DND-41 (cell line): ENCODE measurements at regions not wholly inside any gene's neighbourhood (a gene's known extent, or its start where the extent isn't known, plus 50 kb on each side); places are given as distances from the start of the nearest gene placed in this dataset.

Source experiments
- ATAC-seq: fragments of 200-7000 bp; cut with Tn5 transposase; 3 replicates; pipeline ENCODE4 v1.9.1; 2021; ENCODE audit warnings: low read depth; ENCODE audit not compliant: insufficient read depth
- DNase-seq: peaks from one replicate; pipeline ENCODE4 v3.0.0-alpha.2; 2020
- H2AFZ ChIP-seq: 2 replicates; pipeline ENCODE4 v1.6.0; 2012; ENCODE audit warnings: low read depth, low read length
- H3K27ac ChIP-seq: 2 replicates; pipeline ENCODE4 v1.5.1; 2012; ENCODE audit warnings: low read length, inconsistent platforms
- H3K27me3 ChIP-seq: fragments of 200-600 bp; sonication (generic); 2 replicates; pipeline ENCODE4 v1.6.0; 2012; ENCODE audit warnings: low read length, mild to moderate bottlenecking, inconsistent platforms; ENCODE audit not compliant: insufficient read depth, poor library complexity
- H3K36me3 ChIP-seq: 2 replicates; pipeline ENCODE4 v1.5.1; 2012; ENCODE audit warnings: low read length, inconsistent platforms; ENCODE audit not compliant: insufficient read depth
- H3K4me1 ChIP-seq: 2 replicates; pipeline ENCODE4 v1.5.1; 2012; ENCODE audit warnings: mild to moderate bottlenecking, low read length; ENCODE audit not compliant: insufficient read depth
- H3K4me2 ChIP-seq: 2 replicates; pipeline ENCODE4 v1.6.0; 2012; ENCODE audit warnings: mild to moderate bottlenecking, moderate library complexity, low read length, inconsistent platforms; ENCODE audit not compliant: insufficient read depth
- H3K4me3 ChIP-seq, 2 experiments: fragments of 200-600 bp in 1 of 2; shearing (Covaris generic) in 1 of 2; 2 replicates each; pipeline ENCODE4 v1.5.1; 2012 to 2016; ENCODE audit warnings: inconsistent platforms in 2 of 2, low read length in 2 of 2, mild to moderate bottlenecking in 2 of 2, low read depth in 1 of 2, moderate library complexity in 1 of 2
- H3K79me2 ChIP-seq: 2 replicates; pipeline ENCODE4 v1.6.0; 2012; ENCODE audit warnings: low read length, inconsistent platforms; ENCODE audit not compliant: insufficient read depth
- H3K9ac ChIP-seq: 2 replicates; pipeline ENCODE4 v1.6.0; 2012; ENCODE audit warnings: low read depth, mild to moderate bottlenecking, inconsistent platforms, low read length, moderate library complexity
- H3K9me3 ChIP-seq: 2 replicates; pipeline ENCODE4 v1.5.1; 2012; ENCODE audit warnings: low read length, moderate library complexity, mild to moderate bottlenecking, inconsistent platforms; ENCODE audit not compliant: insufficient read depth, severe bottlenecking
- H4K20me1 ChIP-seq: 2 replicates; pipeline ENCODE4 v1.6.0; 2012; ENCODE audit warnings: low read length; ENCODE audit not compliant: insufficient read depth
- EZH2 ChIP-seq: IDR thresholded peaks from 3 replicates; pipeline ENCODE4 v1.6.1; 2012; ENCODE audit warnings: borderline replicate concordance, low read depth, mild to moderate bottlenecking, moderate library complexity, low read length, inconsistent platforms; ENCODE audit not compliant: severe bottlenecking
- TF ChIP-seq, protein P1 (sequence below): IDR thresholded peaks from 2 replicates; pipeline ENCODE4 v1.5.1; 2012; ENCODE audit warnings: borderline replicate concordance, low read length, moderate library complexity, mild to moderate bottlenecking; ENCODE audit not compliant: poor library complexity, severe bottlenecking; ENCODE audit errors: extremely low read depth

DNA sequence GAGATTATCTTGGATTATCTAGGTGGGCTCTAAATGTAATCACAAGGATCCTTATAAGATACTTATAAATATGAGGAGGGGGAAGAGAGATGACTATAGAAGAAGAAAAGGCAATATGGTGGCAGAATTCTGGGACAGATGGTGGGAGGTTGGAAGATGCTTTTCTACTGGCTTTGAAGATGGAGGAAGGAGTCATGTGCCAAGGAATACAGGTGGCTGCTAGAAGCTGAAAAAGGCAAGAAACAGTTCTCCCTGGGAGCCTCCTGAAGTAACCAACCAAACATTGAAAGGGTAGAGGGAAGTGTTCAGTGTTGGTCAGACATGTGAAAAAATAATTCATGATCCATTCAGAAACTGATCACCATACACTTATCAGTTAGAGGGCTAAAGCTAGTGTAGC, 213.3 kb downstream of the WDR11 start:
- Histone ChIP-seq H3K4me1 (no peaks in the 10 kb centered on the region), H3K9me3 (no peaks in the 10 kb centered on the region), H3K36me3 (no peaks in the 10 kb centered on the region), H3K79me2 (no peaks in the 10 kb centered on the region), H3K27ac (no peak overlapping the region), H3K27me3 (no peaks in the 10 kb centered on the region), H4K20me1 (no peaks in the 10 kb centered on the region), H3K9ac (no peak overlapping the region), H3K4me2 (no peak overlapping the region), H3K4me3 (no peak overlapping the region), H2AFZ (no peak overlapping the region)
- TF ChIP-seq EZH2 = no peak
- TF ChIP-seq, protein P1, sequence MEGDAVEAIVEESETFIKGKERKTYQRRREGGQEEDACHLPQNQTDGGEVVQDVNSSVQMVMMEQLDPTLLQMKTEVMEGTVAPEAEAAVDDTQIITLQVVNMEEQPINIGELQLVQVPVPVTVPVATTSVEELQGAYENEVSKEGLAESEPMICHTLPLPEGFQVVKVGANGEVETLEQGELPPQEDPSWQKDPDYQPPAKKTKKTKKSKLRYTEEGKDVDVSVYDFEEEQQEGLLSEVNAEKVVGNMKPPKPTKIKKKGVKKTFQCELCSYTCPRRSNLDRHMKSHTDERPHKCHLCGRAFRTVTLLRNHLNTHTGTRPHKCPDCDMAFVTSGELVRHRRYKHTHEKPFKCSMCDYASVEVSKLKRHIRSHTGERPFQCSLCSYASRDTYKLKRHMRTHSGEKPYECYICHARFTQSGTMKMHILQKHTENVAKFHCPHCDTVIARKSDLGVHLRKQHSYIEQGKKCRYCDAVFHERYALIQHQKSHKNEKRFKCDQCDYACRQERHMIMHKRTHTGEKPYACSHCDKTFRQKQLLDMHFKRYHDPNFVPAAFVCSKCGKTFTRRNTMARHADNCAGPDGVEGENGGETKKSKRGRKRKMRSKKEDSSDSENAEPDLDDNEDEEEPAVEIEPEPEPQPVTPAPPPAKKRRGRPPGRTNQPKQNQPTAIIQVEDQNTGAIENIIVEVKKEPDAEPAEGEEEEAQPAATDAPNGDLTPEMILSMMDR = no peak
- ATAC-seq (no peak), DNase-seq (no peak)

DNA sequence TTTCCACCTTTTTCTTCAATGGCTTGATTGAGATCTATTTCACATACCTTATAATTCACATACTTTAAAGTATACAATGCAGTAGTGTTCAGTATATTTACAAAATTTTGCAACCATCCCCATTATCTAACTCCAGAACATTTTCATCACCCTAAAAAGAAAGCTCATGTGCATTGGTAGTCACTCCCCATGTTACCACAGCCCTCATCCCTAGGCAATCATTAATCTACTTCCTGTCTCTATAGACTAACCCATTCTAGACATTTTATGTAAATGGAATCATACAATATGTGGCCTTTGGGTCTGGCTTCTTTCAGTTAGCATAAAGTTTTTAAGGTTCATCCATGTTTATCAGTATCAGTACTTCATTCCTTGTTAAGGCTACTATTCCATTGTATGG, 214.2 kb downstream of the WDR11 start:
- Histone ChIP-seq H3K4me1 (no peaks in the 10 kb centered on the region), H3K36me3 (no peaks in the 10 kb centered on the region), H2AFZ (no peak overlapping the region), H3K4me2 (no peak overlapping the region), H3K27ac (no peak overlapping the region), H3K9me3 (no peaks in the 10 kb centered on the region), H3K27me3 (no peaks in the 10 kb centered on the region), H3K9ac (no peak overlapping the region), H3K79me2 (no peaks in the 10 kb centered on the region), H4K20me1 (no peaks in the 10 kb centered on the region), H3K4me3 (no peak overlapping the region)
- TF ChIP-seq EZH2 = no peak
- TF ChIP-seq, protein P1 = no peak
- DNase-seq = no peak
- ATAC-seq = no peak

- Histone ChIP-seq H3K4me1 (no peaks in the 10 kb centered on the region), H3K79me2 (no peaks in the 10 kb centered on the region), H2AFZ (no peak overlapping the region), H3K27me3 (no peaks in the 10 kb centered on the region), H3K9ac (no peak overlapping the region), H3K27ac (no peak overlapping the region), H3K9me3 (no peaks in the 10 kb centered on the region), H3K4me3 (no peak overlapping the region), H3K4me2 (no peak overlapping the region), H4K20me1 (no peaks in the 10 kb centered on the region), H3K36me3 (no peaks in the 10 kb centered on the region)
- ATAC-seq (no peak), DNase-seq (no peak)
- TF ChIP-seq EZH2 = no peak
- TF ChIP-seq, protein P1 = no peak
These were observed 218.1 kb downstream of the WDR11 start for GRCh38 chr10:121069061-121069850.
